Osteoblast (primary cell): ENCODE measurements at regions not wholly inside any gene's neighbourhood (a gene's known extent, or its start where the extent isn't known, plus 50 kb on each side); places are given as distances from the start of the nearest gene placed in this dataset.

ENCODE experiments used
- DNase-seq: peaks from one replicate; pipeline ENCODE4 v3.0.0; 2011; ENCODE audit warnings: low spot score, mixed read lengths; ENCODE audit not compliant: insufficient read length; ENCODE audit errors: missing footprints
- H2AFZ ChIP-seq: 2 replicates; pipeline ENCODE4 v1.6.0; 2011; ENCODE audit warnings: mild to moderate bottlenecking, low read length
- H3K27ac ChIP-seq: 2 replicates; pipeline ENCODE4 v1.5.1; 2011; ENCODE audit warnings: mild to moderate bottlenecking, low read depth, low read length, moderate library complexity
- H3K27me3 ChIP-seq: 2 replicates; pipeline ENCODE4 v1.6.0; 2012; ENCODE audit warnings: mild to moderate bottlenecking, control low read depth, inconsistent platforms, low read length, moderate library complexity; ENCODE audit not compliant: insufficient read depth
- H3K36me3 ChIP-seq: 2 replicates; pipeline ENCODE4 v1.5.1; 2011; ENCODE audit warnings: mild to moderate bottlenecking, low read length, control low read depth, moderate library complexity; ENCODE audit not compliant: insufficient read depth
- H3K4me1 ChIP-seq: 2 replicates; pipeline ENCODE4 v1.5.1; 2011; ENCODE audit warnings: mild to moderate bottlenecking, low read length, control low read depth, moderate library complexity; ENCODE audit not compliant: insufficient read depth
- H3K4me2 ChIP-seq: 2 replicates; pipeline ENCODE4 v1.6.0; 2011; ENCODE audit warnings: mild to moderate bottlenecking, low read length; ENCODE audit not compliant: insufficient read depth
- H3K4me3 ChIP-seq: fragments of 200-600 bp; sonication (generic); 3 replicates; pipeline ENCODE4 v1.5.1; 2012; ENCODE audit warnings: mild to moderate bottlenecking, low read length, inconsistent platforms; ENCODE audit not compliant: insufficient read depth
- H3K79me2 ChIP-seq: 2 replicates; pipeline ENCODE4 v1.6.0; 2012; ENCODE audit warnings: mild to moderate bottlenecking, low read length, control low read depth, inconsistent platforms; ENCODE audit not compliant: insufficient read depth
- H3K9me3 ChIP-seq: 2 replicates; pipeline ENCODE4 v1.5.1; 2011; ENCODE audit warnings: low read depth, low read length, control low read depth
- H4K20me1 ChIP-seq: 2 replicates; pipeline ENCODE4 v1.6.0; 2012; ENCODE audit warnings: mild to moderate bottlenecking, low read length, control low read depth; ENCODE audit not compliant: insufficient read depth
- TF ChIP-seq, protein P1 (sequence below): IDR thresholded peaks from 2 replicates; pipeline ENCODE4 v1.5.1; 2011; ENCODE audit warnings: mild to moderate bottlenecking, low read depth, low read length, moderate library complexity; ENCODE audit errors: extremely low read depth

DNA sequence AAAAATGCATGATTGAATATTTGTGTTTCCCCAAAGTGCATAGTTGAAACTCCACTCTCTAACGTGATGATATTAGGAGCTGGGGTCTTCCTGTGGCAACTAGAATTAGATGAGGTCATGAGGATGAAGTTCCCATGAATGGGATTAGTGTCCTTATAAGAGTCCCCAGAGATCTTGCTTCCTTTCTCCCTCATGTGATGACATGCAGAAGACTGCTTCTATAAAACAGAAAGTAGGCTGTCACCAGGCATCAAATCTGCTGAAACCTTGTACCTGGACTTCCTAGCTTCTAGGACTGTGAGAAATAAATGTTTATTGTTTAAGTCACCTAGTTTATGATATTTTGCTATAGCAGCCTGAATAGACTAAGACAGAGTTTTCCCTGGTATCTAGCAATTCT, 586.5 kb upstream of the EPHA7 start:
- Histone ChIP-seq H3K4me2 (no peak overlapping the region), H3K36me3 (no peaks in the 10 kb centered on the region), H3K27me3 (no peaks in the 10 kb centered on the region), H2AFZ (no peak overlapping the region), H3K4me3 (no peak overlapping the region), H3K4me1 (no peaks in the 10 kb centered on the region), H3K79me2 (no peaks in the 10 kb centered on the region), H3K9me3 (peaks cover 4% of the 10 kb centered on the region), H3K27ac (no peak overlapping the region), H4K20me1 (no peaks in the 10 kb centered on the region)
- DNase-seq = no peak
- TF ChIP-seq, protein P1, sequence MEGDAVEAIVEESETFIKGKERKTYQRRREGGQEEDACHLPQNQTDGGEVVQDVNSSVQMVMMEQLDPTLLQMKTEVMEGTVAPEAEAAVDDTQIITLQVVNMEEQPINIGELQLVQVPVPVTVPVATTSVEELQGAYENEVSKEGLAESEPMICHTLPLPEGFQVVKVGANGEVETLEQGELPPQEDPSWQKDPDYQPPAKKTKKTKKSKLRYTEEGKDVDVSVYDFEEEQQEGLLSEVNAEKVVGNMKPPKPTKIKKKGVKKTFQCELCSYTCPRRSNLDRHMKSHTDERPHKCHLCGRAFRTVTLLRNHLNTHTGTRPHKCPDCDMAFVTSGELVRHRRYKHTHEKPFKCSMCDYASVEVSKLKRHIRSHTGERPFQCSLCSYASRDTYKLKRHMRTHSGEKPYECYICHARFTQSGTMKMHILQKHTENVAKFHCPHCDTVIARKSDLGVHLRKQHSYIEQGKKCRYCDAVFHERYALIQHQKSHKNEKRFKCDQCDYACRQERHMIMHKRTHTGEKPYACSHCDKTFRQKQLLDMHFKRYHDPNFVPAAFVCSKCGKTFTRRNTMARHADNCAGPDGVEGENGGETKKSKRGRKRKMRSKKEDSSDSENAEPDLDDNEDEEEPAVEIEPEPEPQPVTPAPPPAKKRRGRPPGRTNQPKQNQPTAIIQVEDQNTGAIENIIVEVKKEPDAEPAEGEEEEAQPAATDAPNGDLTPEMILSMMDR = no peak

DNA sequence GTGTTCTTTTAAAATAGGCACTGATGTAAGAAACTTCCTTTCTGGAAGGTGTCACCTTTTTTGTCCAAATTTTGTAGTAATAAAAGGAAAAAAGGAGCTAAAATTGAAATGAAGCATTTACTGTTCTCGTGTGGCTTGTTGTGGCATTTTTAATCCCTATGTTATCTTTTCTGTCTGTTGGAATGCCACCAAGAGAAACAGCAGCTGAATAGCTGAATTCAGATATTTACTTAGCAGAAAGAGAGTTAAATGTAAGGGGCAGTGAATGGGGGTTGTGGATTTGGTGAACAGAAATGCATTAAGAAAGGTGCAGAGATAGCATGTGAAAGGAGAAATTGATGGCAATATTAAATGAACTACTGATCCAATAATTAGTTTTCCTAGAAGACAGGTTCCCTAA, 573.6 kb upstream of the EPHA7 start:
- TF ChIP-seq, protein P1 = no peak
- Histone ChIP-seq H3K27ac (no peak overlapping the region), H3K27me3 (no peaks in the 10 kb centered on the region), H4K20me1 (no peaks in the 10 kb centered on the region), H3K4me3 (no peak overlapping the region), H3K36me3 (no peaks in the 10 kb centered on the region), H3K4me2 (no peak overlapping the region), H3K79me2 (no peaks in the 10 kb centered on the region), H3K9me3 (no peaks in the 10 kb centered on the region), H2AFZ (no peak overlapping the region), H3K4me1 (no peaks in the 10 kb centered on the region)
- no peak for DNase-seq

DNA sequence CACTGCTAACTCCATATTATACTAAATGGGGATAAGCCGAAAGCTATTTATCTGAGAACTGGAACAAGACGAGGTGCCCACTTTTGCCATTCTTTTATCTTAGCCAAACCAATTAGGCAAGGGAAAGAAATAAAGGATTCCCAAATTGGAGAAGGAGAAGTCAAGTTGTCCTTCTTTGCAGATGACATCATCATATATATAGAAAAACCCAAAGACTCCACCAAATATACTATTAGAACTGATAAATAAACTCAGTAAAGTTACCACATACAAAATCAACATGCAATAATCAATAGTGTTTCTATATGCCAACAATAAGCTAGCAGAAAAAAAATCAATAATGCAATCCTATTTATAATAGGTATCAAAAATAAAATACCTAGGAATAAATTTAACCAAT, 570.3 kb upstream of the EPHA7 start:
- Histone ChIP-seq H3K4me2 (no peak overlapping the region), H3K36me3 (no peaks in the 10 kb centered on the region), H2AFZ (no peak overlapping the region), H3K79me2 (no peaks in the 10 kb centered on the region), H3K27ac (no peak overlapping the region), H3K4me1 (no peaks in the 10 kb centered on the region), H3K4me3 (no peak overlapping the region), H3K27me3 (no peaks in the 10 kb centered on the region), H3K9me3 (no peaks in the 10 kb centered on the region), H4K20me1 (no peaks in the 10 kb centered on the region)
- TF ChIP-seq, protein P1 = no peak
- DNase-seq = no peak

DNA sequence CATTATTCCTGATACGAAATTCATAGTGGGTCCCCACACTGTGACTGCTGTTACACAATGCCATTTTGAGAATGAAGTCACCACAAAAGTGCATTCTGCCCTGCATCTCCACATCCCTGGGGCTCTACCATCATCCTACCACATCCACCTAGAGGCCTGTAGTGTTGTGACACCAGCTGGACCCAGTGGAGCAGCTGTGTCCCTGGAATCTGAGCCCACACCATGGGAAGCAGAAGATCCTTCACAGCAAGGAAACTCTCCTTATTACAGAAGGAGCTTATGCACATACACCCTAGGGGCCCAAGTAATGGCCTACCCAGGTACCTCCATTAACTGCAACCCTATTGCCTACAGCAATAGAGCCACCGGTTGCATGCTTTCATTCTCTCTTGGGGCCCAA, 566.6 kb upstream of the EPHA7 start:
- Histone ChIP-seq H3K4me2 (no peak overlapping the region), H3K9me3 (no peaks in the 10 kb centered on the region), H3K27ac (no peak overlapping the region), H4K20me1 (no peaks in the 10 kb centered on the region), H3K4me1 (no peaks in the 10 kb centered on the region), H2AFZ (no peak overlapping the region), H3K4me3 (no peak overlapping the region), H3K36me3 (no peaks in the 10 kb centered on the region), H3K27me3 (no peaks in the 10 kb centered on the region), H3K79me2 (no peaks in the 10 kb centered on the region)
- no peak for DNase-seq
- TF ChIP-seq, protein P1 = no peak
